ENCODE measurements at regions not wholly inside any gene's neighbourhood (a gene's known extent, or its start where the extent isn't known, plus 50 kb on each side); places are given as distances from the start of the nearest gene placed in this dataset.
"Not testable (repeated sequence)": the region's sequence is repeated elsewhere in the genome, so short reads cannot be mapped to it uniquely, and the experiment has no call there.

DNA sequence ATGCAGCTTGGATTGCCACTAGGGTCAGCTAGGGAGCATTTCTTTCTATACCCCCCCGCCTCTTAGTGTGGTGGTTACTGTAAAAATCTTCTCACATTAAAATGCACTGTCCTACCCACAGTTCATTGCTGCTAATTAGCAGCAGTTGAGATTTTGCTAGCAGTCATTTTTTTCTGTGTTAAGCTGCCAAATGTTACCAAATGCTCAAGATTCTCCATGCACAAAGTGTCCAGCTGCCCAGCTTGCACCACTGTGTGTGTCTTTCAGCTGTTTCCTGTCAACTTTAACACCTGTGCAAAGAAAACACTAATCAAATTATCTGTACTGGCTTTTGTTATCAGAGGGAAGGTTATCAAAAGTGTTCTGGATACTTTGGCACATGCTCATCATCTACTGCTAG is 679.3 kb downstream of the NR4A2 start:
- DNase-seq = no peak

DNA sequence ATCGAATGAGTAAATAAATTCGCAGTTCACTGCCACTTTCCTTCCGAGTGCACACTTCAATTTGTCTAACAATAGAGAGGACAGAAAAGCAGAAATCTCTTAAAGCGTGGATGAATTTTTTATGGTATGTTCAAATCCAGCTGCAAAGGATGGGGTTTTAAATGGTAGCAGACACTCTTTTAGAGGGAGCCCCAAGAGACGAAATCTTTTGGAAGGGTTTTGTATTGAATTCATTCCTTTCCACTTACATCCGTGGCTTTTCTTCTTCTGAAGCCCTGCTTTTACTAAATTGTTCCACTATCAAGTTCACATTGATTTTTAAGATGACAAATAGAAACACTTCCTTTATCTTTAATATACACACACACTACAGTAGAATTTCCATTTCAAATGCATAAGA is 680.7 kb downstream of the NR4A2 start:
- no peak for DNase-seq

DNA sequence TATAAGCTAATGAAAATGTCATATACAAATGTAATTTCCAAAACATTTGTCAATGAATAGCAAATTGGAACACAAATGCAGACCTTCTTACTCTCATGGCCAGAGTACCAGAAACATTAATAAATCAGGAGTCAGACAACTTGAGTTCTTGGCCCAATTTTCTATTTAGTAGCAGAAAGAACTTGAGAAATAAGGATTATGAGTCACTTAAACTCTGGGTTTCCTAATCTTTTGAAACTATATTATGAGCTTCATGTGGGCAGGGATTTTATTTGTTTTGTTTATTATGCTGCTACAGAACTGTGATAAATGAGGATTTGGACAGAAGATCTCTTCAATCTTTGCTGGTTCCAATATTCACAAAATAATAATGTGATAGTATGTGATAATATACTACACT is 686.7 kb downstream of the NR4A2 start:
- no peak for DNase-seq

DNA sequence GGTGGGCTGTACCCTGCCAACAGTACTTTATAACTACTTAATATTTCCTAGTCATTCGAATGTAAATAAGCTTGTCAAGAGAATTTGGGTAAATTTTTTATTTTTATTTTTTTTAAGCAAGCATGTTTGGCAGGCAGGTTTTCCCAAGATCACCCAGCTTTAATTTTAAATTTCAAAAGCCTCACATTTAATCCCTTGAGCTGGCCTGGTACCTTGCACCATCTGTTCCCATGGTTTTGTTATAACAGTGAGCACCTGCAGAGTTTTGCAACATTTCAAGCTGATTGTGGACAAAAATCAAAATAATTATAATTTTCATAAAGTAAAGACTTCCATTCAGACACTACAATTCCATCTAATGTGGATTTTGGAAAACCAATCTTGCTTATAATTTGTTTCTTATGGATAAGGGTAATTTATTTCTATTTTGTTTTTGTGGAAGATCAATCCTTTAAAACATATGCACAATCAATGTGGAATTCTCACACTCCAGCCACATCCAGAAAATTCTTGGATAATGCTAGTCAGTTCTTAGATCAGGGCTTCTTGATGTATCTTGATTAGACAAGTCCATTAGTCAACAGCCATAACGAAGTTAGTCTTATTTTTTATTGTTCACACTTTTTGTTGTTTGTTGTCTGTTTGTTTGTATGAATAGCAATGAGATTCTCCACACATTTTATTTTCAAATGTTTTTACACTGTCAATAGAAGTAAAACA is 689.3 kb downstream of the NR4A2 start:
- DNase-seq = no peak

DNA sequence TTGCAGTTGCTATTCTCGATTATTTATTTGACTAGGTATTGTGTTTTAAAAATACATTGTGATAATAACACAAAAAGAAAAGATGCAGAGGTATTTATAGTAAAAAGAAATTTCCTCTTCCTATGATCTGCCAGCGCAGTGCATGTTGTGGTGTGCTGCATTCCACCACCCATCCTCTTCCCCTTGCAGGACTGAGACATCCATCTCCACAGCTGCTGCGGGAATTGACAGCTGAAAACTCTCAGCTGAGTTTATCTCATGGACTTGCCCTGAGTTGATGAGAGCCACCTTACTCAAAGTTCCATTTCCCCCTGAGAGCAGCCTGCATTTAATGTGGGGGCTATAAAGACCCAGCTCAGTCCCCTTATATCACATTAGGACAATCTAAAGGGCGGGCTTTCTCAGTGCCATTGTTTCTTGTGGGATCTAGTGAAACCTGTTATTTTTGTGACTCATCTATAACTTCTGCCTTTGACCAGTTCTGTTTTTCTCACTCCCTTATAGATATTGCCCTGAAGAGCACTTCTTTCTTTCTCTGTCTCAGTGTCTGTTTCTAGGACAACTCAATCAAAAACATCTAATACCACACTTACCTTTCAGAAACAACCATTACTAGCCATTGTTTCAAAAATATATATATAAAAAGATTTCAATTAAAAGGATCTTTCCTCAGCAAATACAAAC is 698.5 kb downstream of the NR4A2 start:
- DNase-seq = peak; percentile 18

DNA sequence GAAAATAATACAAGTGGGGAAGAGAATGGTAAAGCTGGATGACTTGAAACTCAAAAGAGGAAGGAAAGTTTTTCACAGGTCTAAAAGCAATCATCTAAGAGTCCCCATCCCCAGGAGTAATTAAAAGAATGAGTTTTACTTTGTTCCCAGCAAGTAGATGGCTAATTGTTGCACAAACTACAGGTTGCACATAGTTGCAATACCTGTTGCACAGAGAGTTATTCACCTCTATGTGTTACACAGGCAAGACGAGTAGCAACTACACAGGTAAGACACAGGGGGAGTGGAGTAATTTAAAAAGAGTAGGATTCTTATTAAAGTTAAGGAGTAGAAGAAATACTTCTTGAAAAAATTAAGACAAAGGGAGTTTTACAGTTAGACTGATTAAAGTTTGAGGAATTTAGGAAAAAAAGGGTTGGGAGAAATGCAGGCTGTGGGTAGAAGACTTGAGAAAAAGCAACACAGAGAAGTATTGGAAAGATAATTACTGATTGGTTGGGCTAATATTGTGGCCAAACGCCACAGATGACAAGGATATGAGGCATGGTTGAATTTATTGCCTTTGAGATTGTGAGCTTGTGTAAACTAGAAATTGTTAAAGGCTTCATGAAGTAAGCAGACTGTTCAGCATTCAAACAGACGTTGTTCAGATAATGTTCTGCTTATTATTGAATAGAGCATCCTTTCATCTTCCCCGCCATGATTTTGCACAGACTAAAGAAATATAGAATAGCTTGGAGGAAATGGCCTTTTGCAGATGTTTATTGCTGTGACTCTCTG is 699.3 kb downstream of the NR4A2 start:
- DNase-seq = no peak

DNA sequence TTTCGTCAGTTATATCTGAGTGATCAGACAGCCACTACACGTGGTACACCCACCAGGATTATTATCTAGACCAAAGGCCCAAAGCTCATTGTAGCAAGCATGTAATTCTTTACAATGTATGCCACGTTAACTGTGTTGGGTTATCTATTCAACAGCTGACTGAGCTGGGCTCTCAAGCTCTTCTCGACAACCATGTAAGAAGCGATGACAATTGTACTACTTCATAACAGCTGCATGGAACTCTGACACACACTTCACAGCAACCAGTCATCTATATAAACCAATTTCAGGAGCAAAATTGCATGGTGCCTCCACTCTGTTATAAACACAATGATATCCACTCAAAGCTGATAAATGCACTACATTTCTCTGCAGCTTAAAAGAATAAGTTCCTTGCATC is 701.8 kb downstream of the NR4A2 start:
- no peak for DNase-seq

DNA sequence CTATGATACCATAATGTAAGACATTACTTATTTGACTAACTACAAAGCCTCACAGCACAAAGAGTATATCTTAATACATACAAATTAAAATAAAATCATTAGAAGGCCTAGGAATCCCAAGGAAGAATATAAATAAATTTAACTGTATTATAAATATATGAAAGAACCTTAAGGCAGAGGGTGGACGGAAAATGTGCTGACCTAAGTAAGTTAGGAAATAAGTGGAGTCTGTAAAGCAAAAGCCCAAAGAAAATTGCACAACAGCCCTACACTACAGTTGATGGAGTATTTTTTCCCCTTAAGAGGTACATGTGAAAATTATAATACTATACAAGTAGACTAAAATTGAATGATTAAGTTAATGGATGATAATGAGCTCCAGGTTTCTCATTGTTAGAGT is 710.1 kb downstream of the NR4A2 start:
- no peak for DNase-seq

DNA sequence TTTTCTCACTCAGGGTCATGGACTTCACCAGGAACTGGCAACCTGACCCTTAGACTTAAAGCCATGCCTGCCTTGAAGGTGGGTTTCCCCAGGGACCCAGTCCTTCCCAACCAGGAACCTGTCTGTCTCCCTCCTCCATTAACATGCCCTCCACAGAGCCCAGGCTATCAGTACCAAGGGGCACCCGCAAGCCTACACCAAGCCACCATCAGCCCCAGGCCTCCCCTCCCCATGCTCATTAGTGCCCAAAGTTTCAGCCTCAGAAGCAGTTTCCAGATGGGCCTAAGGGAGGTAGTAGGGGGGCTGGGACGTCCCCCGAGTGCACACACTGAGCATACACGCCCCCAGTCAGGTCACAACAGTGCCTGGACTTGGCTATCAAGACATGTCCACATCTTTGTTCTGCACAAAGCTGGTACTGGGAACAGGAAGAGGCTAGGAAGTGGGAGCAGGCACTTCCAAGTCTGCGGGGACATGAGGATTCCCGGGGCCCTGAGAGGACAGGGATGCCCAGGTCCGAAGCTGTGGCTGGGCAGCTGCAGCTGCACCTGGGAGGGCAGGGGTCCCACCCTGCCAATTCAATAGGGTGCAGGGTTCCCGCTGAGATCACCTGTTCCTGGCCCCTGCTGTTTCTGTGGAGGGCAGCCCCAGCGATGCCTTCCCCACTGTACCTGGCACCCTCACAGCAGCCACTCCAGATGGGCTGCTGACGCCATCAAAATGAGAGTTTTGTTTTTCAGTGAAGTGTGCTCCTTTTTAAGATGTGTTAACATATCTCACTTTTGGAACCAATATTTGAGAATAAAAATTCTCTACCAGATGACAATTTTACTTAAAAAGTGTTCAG is 731.4 kb downstream of the NR4A2 start:
- no peak for DNase-seq

DNA sequence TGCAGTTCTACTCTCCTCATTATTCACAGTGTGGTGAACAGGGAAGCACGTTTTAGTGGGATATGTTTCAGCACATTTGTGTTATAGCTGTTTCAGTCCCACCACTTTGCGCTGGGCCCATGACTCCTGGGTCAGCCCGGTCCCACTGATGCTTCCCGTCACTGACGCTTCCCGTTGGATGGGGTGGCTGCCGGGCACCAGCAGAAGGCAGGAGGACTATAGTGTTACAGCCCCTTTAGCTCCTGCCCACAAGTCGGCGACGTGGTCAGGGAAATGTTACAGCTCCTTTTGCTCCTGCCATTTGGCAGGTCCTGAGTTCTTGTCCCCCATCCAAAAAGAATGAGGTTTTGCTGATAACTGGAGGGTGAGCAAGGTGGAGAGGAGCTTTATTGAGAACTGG is 732.2 kb downstream of the NR4A2 start:
- no peak for DNase-seq

DNA sequence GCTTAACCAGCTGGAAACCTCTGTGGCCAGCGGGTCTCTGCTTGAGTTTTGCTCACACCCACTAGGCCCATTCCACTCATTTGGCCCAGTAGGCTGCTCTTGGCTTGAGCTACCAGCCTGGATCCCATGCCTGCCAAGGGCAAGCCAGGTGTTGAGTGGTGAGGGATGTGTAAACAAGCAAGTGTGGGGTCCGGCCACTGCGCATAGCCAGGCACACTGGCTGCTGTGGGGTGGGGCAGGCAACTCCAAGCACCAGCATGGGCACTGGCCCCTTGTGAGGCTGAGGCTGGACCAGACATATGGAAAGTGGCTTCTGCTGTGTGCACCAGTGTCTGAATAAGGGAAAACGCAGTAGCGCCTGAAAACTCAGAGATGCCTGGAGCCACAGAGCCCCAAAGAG is 732.7 kb downstream of the NR4A2 start:
- no peak for DNase-seq

DNA sequence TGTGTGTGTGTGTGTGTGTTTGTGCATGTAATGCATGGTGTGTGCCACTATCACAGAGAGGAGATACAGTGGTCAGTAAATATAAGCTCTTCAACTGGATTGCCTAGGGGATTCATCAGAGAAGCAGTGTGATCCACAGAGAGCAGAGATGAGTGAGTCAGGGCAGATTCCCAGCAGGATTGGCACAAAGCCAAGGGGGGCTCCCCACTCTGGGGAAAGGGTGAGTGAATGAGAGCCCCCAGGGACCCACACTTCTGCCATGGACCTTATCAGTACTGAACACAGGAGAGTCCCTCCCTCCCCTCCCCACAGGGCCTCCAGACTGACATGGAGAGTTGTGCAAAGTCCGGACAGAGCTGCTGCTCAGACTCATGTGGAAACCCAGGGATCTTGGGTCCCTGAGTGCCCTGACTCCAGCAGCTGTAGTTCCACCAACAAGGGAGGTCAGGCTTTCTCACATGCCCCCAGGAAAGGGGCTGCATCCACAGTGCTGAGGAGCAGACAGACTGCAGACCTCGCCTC is 748.8 kb downstream of the NR4A2 start:
- DNase-seq = no peak

DNA sequence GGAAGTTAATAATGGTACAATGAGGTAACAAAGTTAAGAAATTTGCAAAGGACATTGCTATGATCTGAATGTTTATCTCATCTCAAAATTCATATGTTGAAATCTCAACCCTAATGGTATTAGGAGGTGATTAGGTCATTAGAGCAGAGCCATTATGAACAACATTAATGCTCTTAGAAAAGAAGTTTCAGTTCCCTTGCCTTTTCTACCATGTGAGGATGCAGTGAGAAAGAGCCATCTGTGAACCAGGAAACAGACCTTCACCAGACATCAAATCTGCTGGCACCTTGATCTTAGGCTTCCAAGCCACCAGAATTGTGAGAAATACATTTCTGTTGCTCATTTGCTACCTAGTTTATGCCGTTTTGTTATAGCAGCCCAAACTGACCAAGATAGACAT is 757.6 kb downstream of the NR4A2 start:
- peak; percentile 9 for DNase-seq

DNA sequence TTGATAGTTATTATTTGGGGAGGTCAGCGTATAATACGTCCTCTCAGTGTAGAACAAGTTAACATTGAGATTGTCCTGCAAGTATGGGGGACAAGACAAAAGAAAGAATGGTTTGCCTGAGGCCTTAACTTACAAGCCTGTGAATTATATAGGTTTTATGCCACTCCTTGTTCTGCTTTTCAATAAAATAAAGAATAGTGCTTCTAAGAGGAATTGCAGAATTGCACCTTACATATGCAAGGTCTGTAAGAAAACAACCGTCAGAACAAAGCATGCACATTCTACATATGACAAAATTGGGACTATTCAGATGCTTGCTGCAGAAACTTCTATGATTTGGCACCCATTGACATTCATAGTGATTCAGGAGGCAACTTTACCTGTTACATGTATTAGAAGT is 785.0 kb downstream of the NR4A2 start:
- no peak for DNase-seq

DNA sequence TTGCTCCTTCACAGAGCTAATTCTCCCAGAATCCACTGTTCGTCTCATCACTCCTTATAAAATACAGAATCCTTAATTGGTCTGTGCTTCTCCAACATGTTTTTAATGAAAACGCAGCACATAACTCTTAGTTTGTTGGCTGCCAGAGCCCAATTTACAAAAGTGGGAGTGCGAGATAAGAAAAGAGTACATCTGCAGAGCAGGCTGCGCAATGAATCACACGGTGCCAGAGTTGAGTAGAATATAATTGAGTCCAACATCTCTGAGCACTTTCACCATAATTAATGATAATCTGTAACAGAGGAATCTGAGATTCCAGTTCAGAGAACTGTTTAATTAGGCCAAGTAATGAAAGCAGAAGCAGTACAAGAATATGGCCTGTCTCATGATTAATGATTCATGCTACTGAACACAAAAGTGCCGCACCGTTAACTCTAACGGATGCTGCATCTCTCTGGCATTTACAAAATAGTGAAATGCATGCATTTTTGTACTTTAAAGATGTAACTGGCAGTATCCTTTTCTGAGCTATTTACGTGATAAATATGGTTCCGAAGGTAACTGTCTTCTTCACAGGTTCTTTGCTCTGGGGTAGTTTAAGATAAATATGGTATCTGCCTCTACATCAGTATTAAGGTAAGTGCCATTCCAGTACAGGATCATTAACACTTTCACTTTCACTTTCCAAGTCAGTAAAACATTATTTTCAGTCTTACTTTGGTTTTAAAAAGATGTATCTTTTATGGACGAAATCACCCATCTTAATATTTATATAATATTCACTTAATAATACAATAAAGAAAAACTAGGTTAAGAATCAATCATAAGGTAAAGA is 785.6 kb downstream of the NR4A2 start:
- no peak for DNase-seq

DNA sequence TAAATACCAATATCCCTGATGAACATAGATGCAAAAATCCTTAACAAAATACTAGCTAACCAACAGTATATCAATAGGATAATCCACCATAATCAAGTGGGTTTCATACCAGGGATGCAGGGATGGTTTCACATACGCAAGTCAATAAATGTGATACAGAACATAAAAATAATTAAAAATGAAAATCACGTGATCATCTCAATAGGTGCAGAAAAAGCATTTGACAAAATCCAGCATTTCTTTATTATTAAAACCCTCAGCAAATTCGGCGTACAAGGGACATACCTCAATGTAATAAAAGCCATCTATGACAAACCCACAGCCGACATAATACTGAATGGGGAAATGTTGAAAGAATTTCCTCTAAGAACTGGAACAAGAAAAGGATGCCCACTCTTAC is 793.5 kb downstream of the NR4A2 start:
- DNase-seq = not testable (repeated sequence)

DNA sequence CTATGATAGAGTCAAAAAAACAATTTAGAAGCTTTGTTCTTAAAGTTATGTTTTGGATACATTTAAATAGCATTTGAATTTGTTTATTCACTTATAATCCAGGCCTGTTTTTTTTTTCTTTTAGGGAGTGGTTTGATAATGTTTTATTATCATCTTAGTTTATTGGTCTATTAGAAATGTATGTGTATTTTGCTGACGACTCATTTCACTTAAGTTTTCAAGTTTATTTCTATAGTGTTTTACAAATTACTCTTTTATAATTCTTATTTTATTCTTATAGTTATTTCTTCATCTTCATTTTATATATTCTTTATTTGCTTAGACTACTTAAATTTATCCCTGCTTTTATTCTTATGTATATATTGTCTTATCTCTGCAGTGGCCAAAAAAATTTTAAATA is 804.5 kb downstream of the NR4A2 start:
- DNase-seq = no peak

DNA sequence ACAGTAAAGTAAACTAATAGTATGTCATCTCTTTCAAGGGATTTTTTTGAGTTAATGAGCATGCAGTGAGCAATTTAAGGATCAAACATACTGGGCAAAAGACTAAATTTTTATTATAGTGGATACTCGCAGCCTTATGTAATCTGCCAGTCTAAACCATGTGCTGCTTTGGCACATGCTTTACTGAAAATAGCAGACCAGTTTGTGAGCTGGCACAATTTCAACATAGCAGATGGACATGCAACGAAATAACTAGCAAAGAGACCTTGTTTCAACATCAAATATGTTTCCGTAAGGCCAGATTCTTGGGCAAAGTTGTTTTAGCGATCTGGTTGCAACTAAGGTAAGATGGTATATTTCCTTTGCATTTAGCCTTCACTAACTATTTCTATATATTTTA is 807.3 kb downstream of the NR4A2 start:
- DNase-seq = no peak

DNA sequence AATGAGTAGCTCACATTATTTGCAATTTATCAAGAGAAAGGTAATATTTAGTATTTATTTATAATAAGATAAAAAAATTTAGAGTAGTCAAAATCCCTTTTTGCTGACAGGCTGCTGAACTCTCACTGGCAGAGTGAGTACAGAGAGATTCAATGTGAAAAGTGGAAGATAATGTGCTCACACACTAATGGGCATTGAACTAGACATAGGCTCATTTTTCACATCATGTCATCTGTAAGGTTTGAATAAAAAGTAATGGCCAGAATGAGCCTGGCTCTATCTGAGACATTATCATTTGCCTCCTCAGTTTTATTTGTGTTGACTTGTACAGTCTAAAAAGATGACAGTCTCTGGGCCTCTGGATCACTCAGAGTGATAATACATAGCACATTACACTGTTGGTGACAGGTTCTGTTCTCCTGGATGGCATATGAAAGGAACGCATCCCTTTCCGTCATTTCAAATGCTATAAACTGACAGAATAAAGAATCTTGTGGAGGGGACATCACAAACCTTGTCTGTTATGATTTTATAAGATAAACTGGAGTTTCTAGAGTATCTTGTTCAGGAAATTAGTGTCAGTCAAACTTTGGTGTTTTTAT is 812.9 kb downstream of the NR4A2 start:
- no peak for DNase-seq

DNA sequence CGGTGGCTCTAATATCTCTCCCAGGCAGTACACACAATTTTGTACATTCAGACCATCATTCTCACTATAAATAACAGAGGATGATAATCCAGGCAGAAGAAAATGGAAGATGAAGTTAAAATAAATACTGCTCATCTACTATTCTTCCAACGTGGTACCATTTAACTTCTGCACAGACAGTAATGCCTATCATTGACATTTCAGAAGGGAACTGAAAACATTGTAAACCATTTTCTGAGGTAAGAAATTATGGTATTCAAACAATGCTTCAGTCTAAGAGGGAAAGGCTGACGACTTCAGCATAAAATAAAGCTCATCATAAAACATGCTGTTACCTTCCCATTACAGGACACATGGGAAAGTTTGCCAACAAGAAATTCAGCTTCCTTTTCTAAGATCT is 814.4 kb downstream of the NR4A2 start:
- DNase-seq = no peak

DNA sequence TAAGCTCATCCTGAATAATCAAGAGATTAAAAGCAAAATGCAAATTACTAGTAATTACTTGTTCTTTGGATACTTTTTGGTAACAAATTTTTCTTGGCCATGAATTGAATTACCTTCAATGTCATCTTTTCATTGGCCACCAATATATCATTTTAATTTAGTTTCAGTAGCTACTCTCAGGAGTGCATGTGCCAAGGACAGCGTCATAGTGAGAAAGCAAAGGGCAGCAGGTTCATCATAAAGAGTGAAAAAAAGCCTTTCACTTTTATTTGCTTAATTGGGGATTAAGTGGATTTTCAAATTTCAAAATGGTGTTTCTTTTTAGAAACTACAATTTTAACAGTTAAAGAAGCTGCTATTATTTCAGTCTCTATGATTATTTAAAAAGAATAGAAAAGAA is 815.2 kb downstream of the NR4A2 start:
- no peak for DNase-seq

DNA sequence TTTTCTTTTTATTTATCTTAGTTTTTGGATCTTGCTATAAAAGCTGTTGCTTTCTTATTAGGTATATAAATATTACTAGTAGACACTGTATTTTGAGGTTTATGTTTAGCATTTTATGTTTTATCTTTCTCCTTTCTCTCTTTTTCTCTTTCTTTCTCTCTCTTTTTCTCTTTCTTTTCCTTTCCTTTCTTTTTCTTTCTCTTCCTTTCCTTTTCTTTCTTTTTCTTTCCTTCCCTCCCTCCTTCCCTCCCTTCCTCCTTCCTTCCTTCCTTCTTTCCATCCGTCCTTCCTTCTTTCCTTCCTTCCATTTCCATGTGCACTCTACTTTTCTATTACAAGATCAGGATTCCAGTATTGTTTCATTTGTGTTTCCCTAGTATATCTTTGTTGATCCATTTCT is 814.8 kb downstream of the KCNJ3 start:
- DNase-seq = no peak

Measured in RPMI8226 (cell line).